HG03457 (cell line): ENCODE measurements at regions not wholly inside any gene's neighbourhood (a gene's known extent, or its start where the extent isn't known, plus 50 kb on each side); places are given as distances from the start of the nearest gene placed in this dataset.
"Not testable (repeated sequence)": the region's sequence is repeated elsewhere in the genome, so short reads cannot be mapped to it uniquely, and the experiment has no call there.

Source experiments
- ATAC-seq: cut with Tn5 transposase; IDR thresholded peaks from one replicate; pipeline ENCODE4 v1.9.1; 2021; ENCODE audit warnings: moderate number of reproducible peaks; ENCODE audit not compliant: unreplicated experiment

DNA sequence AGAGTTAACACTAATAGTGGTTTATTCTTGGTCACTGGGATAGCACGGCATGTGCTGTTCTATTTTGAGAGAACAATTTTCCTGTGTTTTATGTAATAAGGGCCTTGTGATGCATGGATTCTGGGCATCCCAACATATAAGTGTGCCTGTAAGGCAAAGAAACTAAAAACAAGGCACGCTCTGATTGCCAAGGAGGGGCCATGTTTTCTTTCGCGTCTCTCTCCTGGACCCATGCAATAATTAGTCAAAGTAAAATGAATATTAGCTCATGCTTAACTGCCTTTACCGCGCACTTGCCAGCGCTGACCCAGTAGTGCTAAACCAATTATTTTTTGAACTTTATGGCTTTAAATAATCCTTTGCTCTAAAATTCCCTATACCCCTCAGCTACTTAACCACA, 140.9 kb downstream of the PSAT1 start:
- no peak for ATAC-seq

DNA sequence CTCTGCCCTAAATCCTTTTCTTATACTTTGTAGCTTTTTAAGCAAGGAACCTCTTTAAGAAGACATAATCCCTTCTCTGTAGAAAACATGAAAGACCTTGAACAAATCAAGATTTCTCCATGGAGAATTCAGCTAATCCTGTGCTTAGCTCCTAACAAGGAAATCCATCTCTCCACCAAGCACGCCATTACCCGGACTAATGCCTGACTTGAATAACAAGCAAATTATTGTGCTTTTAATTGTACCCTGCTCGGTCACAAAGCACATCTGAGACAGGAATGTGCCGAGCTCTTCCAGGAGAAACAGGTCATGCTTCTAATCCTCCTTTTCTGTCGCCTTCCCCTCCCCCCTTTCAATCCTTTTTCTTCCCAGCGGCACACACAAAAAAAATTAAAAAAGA, 141.3 kb downstream of the PSAT1 start:
- ATAC-seq = no peak

- ATAC-seq = no peak
These were observed 141.9 kb downstream of the PSAT1 start for GRCh38 chr9:78438780-78439179.

DNA sequence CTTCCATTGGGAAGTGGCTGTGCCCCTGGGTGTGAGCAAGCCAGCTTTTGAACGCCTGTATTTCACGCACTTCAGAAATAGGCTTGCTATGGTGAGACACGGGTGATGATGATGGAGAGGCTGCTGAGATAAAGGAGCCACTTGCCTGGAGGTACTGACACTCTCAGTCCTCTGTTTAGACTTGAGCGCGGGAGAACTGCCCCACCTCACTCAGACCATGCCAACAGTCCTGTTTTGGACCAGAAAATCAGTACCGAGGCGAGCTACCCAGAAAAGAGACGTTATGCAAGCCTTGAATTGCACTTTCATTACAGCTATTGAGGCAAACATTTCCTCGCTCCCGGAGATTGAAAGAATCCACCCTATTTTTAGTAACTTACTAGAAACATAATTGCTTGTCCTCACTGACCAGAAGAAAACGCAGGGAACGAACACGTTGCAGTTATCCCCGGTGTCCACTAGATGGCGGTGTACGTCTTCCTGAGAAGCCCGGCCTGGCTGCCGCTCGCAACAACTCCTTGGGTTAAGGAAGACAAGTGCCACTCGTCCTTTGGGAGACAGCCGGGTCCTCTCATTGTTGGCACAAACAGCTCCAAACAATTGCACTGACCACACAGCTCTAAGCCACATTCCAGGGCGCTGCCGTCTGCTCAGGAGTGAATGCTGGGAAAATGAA, 142.4 kb downstream of the PSAT1 start:
- ATAC-seq = peak; percentile 74

GRCh38 chr9:78439866-78440830, 143.2 kb downstream of the PSAT1 start:
- ATAC-seq = no peak

- no peak for ATAC-seq
These were observed 144.5 kb downstream of the PSAT1 start for GRCh38 chr9:78441396-78441795.

GRCh38 chr9:78441822-78442431, 145.0 kb downstream of the PSAT1 start:
- no peak for ATAC-seq

DNA sequence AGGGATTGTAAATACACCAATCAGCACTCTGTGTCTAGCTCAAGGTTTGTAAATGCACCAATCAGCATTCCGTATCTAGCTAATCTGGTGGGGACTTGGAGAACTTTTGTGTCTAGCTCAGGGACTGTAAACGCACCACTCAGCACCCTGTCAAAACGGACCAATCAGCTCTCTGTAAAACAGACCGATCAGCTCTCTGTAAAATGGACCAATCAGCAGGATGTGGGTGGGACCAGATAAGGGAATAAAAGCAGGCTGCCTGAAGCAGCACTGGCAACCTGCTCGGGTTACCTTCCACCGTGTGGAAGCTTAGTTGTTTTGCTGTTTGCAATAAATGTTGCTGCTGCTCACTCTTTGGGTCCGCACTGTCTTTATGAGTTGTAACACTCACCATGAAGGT, 145.7 kb downstream of the PSAT1 start:
- ATAC-seq = not testable (repeated sequence)

DNA sequence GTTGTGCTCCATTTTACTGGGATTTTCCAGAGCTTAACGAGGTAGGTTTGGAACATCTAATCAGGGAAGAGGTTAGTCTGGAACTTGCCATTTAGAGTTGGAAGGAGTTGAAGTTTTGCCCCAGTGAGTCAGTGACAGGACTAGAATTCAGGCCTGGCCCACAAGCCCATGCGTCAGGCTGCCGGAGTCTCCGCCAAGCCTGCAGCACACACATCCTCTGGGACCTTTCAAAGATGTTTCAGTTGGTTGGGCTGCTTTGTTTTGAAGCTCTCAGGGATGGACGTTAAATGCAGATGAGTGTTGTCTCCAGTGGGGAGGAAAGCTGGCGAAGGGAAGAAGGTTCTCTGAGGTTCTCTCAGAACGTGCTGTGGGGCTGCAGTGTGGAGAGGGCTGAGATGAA, 147.0 kb downstream of the PSAT1 start:
- no peak for ATAC-seq

- no peak for ATAC-seq
These were observed 152.2 kb downstream of the PSAT1 start for GRCh38 chr9:78448960-78449673.

GRCh38 chr9:78453450-78453849, 156.5 kb downstream of the PSAT1 start:
- no peak for ATAC-seq

DNA sequence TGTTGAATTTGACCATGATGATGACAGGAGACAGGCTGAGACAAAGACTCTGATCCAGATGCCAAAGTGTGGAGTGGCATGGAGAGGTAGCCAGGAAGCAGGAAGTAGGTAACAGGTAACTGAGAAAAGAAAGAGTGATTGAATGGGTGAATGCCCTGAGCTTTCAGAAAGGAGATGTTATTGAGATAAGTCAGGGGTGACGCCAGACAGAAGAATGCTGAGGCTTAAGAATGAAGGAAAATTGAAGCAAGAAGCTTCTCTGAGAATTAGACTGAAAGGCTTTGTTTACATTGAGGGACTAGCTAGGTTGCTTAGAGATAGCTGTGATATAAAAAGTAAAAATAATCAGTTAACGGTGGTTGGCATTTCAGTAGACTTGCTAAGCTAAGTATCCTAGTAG, 165.7 kb downstream of the PSAT1 start:
- ATAC-seq = no peak

DNA sequence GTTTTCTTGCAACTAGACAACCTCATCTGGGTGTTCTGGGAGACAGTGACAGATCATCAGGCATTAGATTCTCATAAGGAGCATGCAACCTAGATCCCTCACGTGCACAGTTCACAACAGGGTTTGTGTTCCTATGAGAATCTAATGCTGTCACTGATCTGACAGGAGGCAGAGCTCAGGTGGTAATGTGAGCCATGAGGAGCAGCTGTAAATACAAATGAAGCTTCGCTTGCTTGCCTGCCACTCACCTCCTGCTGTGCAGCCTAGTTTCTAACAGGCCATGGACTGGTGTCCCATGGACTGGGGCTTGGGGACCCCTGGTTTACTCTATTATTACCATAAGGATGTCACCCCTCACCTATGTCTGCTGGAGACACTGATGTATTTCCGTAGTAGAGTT, 166.8 kb downstream of the PSAT1 start:
- no peak for ATAC-seq

DNA sequence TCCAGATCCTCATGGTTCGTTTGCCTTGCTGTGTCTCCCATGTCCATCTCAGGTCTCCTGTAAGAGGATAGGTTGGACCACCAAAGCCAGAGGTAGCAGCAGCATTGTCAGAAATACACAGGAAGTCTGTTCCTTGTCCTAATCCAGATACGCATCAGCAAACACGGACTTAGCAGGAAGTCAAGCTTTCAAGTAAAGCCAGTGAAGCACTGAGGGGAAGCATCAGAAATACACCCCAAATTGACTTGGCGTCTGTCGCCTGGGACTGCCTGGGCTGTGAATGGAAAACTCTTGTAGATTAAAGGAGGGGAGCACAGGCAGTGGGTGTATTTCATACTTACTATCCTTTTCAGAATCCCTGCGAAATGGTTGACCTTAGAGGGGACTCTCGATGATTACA, 171.3 kb downstream of the PSAT1 start:
- ATAC-seq = no peak

DNA sequence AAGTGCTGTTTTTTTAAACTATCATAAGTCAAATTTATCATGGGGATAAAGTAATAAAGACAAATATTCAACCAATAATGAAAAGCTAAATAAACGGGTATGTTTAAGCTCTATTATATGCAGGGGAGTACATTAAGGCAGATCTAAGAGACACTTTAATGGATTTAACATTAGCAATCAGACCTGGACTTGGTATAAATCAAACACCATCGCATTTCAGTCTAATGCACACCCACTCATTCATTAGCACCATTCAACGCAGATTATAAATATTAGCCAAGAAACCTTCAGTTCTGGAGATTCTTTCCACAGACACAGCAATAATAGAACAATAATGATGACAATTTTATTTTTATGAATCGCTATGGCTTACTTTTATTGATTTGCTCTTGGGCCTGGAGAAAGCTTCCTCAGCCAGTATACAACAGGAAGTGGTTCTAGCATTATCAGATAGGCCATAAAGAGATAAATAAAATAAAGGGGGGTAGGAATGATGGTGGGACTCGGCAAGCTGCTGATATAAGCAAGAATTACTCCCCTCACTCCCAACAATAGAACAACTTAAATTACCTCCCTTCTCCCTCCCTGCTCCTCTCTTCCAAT, 172.2 kb downstream of the PSAT1 start:
- ATAC-seq = no peak

- ATAC-seq = no peak
These were observed 173.3 kb downstream of the PSAT1 start for GRCh38 chr9:78470216-78470615.

- ATAC-seq = no peak
These were observed 173.8 kb downstream of the PSAT1 start for GRCh38 chr9:78470741-78471140.

DNA sequence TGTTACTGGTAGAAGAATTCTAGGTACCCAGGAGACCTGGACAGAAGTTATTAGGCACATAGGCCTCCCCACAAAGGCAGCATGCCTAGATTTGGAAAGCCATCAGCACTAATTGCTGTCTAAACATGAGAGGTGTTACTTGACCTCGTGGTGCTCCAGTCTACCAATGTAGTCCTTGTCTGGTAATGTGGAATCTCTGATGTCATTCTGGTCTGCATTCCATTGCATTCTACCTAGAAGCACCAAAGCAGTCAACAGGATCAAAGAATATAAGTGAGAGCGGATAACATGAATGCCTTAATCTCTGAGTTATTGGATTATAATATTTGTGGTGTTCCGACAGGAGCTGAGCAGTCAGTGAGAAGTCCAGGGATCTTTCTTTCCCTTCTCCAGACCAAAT, 175.2 kb downstream of the PSAT1 start:
- no peak for ATAC-seq

DNA sequence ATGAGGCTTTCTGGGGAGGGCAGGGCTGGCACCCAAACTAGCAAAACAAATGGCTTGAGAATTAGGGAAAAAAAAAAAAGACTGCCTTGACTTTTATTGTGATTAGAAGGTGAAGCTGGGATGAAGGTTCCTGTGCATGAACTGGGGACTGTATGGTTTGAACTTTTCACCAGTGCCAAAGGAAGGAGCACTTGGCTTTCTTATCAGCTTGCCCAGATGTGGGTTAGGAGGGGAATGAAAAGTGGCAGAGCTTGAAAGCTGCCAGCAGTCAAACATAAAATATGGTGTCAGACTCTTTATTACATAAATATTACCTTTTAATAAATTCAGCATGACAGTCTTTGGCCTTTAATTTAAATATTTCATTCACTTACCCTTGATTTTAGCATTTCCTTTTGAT, 182.5 kb downstream of the PSAT1 start:
- ATAC-seq = no peak

DNA sequence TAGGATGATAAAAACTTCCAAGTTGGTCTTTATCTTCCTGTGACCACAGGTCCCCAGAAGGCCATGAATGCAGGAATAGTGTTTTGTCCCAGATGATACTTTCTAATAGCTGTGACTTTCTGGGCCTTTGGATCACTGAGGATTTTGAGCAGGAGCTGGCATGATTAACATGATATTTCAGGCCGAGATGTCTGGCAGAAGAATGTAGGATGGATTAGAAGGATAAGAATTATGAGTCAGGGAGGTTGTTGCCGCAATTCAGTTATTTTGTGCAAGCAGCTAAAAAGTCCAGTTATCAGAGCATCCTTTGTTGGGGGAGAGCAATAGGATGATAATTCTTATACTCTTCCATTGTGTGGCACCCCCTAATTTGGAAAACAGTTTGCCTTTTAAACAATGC, 189.7 kb downstream of the PSAT1 start:
- no peak for ATAC-seq

DNA sequence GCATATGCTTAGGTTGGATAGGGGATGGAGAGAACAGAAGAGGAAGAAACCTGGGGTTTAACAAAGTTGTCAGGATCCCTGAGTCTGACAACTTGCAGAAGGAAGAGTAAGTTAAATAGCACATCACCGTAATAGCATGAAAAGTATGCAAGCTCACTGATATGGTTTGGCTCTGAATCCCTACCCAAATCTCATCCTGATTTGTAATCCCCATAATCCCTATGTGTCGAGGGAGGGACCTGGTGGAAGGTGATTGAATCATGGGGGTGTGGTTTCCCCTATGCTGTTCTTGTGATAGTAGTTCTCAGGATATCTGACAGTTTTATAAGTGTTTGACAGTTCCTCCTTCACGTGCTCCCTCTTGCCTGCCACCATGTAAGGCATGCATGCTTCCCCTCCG, 193.3 kb downstream of the PSAT1 start:
- ATAC-seq = no peak
